Kidney glomerular epithelial cell (primary cell): ENCODE measurements at regions not wholly inside any gene's neighbourhood (a gene's known extent, or its start where the extent isn't known, plus 50 kb on each side); places are given as distances from the start of the nearest gene placed in this dataset.

Experiments used
- DNase-seq: peaks from one replicate; lab custom pipeline; 2025; lab: John Stamatoyannopoulos, UW

GRCh38 chr11:24064309-24064903, 432.4 kb upstream of the LUZP2 start:
- no peak for DNase-seq

DNA sequence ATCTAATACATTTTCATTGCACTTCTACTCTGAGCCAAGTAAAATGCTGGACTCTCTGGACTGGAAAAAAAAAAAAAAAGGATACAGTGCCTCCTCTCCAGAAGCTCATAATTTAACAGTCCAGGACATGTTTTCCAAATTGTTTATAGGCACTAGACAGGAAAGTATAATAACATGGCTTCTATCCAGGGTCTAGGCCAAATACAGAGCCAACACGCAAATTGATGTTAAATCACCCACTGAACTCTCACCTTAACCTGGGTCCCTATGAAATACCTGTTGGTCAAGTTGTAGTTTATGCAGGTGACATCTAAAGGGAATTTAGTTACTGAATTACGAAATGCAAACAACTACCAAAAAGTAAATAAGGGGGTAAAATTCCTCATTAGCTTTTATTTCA, 428.7 kb upstream of the LUZP2 start:
- DNase-seq = no peak

DNA sequence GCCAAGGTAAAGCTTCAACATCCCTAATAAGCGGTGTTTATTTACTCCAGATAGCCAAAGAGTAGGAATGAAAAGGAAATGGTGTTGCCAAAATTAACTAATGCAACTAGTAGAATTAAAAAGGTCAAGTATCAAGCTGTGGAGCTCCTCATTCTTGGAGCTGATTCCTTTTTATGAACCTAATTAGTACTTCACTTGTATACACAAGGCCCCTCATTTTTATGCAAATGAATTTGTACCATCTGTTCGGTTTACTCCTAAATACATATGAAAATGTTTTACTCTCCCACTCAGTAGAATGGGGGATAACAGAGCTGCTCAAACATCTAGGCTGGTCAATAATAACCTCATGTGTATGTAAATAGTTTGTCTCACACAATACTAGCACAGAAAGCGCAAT, 426.4 kb upstream of the LUZP2 start:
- no peak for DNase-seq

DNA sequence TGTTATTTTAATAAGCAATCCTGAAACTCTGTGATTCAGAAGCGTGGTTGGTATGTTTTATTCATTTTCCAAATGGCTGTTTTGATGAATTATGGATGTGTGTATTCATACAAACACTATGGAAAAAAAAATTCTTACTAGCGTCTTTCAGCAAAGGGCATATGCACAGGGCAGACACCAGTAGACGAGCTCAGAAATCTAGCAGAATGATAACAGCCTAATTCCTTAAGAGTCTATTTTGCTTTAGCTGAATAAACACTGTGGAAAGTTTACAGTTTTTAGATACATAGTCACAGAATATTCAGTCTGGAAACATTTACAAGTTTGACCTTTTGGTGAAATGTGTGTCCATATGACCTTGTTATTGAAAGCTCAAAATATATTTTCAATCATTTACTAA, 418.8 kb upstream of the LUZP2 start:
- DNase-seq = no peak

DNA sequence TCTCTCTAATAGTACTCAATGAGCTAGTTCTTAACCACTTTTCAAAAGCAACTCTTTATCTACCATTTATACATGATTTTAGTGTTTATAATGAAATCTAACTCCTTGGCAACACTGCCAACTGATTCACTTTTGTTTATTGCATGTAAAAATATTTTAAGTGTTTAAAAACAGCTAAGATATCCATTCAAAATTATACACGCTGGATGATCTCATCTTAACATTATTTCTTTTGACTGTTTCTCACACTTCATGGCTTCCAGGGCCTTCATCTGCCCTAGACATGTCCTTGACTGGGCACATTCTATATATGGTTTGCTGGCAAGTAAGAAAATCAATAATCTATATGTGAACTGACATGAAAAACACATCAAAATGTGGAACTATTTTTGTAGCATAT, 414.6 kb upstream of the LUZP2 start:
- no peak for DNase-seq

- no peak for DNase-seq
Observed at GRCh38 chr11:24082860-24083259, 414.0 kb upstream of the LUZP2 start.

DNA sequence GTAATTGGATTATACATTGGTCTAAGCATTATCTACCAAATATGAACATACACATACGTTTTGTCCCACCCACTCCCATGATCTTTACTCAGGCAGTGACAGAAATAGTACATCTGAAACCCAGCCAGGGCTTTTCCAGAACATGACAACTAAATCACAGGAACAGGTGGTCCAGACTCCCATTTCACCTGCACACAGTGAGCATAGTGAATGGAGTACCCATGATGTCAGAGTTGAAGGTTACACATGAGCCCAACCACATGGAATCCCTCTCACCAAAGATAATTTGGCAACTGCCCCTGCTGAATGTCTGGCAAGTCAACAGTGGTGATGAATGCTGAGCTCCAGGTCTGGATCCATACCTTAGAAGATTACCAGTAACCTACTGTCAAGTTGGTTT, 411.9 kb upstream of the LUZP2 start:
- no peak for DNase-seq

GRCh38 chr11:24086921-24087320, 409.9 kb upstream of the LUZP2 start:
- DNase-seq = no peak

DNA sequence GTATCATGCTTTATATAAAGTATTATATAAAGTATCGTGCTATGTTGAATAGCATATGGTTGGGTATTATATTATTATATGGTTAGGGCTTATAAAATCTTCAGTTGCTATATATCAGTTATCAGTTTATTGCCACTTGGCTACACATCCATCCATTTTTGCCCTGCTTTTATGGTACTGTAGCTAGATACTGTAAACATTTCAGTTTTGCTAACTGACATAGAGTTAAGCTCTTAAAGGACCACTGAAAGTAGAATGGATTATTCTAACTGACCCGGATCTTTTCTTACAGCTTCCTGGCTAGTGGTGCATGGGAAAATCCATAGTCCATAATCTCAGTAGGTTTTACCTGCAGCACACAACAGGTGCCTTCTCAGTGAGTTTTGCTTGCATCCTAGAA, 405.3 kb upstream of the LUZP2 start:
- no peak for DNase-seq

- DNase-seq = no peak
Observed at GRCh38 chr11:24093375-24093774, 403.5 kb upstream of the LUZP2 start.

DNA sequence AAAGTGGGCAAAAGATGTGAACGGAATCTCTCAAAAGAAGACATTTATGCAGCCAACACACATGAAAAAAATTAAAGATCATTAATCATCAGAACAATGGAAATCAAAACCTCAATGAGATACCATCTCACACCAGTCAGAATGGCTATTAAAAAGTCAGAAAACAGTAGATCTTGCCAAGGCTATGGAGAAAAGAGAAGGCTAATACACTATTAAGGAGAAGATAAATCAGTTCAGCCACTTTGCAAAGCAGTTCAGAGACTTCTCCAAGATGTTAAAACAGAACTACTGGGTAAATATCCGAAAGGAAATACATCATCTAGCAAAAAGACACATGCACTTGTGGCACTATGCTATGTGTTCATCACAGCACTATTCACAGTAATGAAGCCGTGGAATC, 388.2 kb upstream of the LUZP2 start:
- DNase-seq = no peak

DNA sequence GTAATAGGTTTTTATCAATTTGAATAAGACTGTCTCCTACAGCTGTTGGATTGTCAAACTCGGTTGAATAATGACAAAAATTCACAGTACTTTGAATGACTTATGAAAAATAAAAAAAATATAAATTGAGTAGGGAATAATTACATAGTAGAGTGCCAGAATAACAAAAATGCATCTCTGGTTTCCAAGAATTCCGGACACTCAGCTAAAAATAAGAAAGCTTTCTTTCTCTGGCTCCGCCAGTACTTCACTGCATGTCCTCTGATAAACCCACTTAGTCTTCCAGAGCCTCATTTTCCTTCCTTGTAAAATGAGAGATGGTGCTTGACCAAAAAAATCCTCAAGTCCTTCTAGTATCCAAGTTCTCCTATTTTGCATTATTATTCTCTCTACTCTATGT, 374.6 kb upstream of the LUZP2 start:
- DNase-seq = no peak

DNA sequence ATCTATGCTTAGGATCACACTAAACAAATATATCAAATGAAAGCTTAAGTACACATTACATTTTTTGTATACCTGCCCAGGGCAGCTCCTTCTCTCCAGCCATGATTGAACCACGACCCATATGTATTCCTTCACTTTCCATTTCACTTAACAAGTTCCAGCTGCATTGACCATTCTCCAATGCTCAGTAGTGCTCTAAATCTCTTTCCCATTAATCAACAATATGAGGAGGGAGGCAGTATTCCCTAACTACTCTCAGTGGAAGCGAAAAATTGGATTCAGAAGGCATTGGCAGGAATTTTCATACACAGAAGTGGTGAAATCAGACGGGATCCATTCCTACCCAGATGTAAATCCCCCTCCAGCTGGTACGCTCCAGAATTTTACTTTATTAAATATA, 372.0 kb upstream of the LUZP2 start:
- DNase-seq = no peak

DNA sequence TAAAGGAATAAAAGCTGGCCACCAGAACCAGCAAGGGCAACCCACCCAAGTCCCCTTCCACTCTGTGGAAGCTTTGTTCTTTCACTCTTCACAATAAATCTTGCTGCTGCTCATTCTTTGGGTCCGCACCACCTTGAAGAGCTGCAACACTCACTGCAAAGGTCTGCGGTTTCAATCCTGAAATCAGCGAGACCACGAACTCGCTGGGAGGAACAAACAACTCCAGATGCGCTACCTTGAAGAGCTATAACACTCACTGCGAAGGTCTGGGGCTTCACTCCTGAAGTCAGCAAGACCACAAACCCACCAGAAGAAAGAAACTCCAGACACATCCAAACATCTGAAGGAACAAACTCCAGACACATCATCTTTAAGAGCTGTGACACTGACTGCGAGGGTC, 365.2 kb upstream of the LUZP2 start:
- DNase-seq = no peak

GRCh38 chr11:24132471-24132870, 364.4 kb upstream of the LUZP2 start:
- DNase-seq = no peak

DNA sequence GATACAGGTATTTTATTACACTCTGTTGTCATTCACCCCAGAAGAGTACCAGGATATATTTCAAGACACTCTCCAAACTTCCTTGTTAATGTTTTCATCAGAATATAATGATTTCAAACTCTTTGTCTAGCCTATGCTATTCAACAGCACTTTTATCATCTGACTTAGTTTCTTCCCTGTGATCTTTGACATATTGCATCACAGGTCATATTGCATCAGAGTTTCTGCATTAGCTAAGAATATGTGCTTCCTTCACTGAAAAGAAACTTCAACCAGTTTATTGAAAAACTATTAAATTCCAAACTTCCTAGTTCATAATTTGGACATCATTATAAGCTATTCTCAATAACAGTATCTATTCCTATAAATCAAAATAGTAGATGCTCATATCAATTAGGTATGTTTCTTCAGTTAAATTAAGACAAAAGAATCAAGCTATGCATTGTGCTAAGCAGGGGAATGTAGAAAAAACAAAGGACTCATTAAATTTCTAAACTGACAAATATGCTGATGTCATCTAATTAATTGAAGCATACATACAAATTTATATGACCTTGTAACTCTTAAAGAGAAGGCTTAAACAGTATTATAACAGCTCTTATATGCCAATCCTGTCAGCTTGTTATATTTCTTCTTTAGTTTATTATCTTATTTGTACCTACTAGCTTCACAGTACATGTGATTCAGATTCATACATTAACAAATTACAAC, 361.8 kb upstream of the LUZP2 start:
- no peak for DNase-seq

DNA sequence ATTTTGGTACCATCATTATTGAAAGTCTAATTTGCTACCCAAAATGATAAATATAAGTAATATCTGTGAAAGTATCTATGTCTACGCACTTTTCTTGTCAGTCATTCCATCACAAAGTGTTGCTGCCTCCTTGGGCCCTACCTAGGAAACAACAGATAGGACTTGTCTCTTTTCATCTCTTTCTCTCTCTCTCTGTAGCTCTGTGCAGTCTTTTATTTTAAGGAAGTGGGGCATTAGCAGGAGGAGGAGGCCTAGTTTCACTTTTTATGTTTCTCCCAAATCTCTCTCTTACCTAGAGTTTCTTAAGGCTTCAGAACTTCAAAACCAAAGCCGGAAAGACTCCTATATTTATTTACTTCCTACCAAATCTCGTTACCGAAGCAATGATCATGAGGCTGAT, 354.8 kb upstream of the LUZP2 start:
- DNase-seq = no peak

DNA sequence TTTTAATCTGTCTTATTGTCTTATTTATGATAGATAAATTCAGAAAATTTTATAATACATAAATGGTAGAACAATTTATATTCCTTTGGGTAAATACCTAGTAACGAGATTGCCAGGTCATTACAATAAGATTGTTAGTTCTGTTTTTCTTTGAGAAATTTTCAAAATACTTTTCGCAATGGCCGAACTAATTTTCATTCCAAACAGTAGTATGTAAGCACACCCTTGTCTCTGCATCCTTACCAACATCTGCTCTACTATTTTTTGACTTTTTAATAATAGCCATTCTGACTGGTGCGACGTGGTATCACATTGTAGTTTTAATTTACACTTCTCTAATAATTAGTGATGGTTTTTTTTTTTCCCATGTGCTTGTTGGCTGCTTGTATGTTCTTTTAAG, 351.4 kb upstream of the LUZP2 start:
- DNase-seq = no peak

- no peak for DNase-seq
Observed at GRCh38 chr11:24153337-24153736, 343.5 kb upstream of the LUZP2 start.

DNA sequence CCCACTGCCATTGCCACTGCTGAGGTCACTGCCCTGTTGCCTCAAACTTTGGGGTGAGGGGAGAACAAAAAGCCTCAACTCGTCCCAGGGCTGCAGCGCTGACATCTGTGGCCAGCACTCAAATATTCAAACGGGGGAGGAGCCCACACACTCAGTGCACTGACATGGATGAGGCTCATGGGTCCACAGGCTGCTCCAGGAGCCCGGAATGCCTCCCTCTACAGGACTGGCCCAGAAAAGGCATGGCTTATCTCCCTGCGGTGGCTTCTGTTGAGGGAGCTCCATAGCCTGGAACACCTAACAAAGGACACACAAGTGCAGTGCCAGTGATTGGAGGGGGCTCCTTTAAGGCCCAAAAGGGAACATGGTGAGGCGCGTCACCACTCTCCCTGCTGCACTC, 341.1 kb upstream of the LUZP2 start:
- DNase-seq = no peak

- DNase-seq = no peak
Observed at GRCh38 chr11:24157316-24157715, 339.5 kb upstream of the LUZP2 start.

GRCh38 chr11:24161587-24161986, 335.3 kb upstream of the LUZP2 start:
- no peak for DNase-seq

- no peak for DNase-seq
Observed at GRCh38 chr11:24163146-24163545, 333.7 kb upstream of the LUZP2 start.

DNA sequence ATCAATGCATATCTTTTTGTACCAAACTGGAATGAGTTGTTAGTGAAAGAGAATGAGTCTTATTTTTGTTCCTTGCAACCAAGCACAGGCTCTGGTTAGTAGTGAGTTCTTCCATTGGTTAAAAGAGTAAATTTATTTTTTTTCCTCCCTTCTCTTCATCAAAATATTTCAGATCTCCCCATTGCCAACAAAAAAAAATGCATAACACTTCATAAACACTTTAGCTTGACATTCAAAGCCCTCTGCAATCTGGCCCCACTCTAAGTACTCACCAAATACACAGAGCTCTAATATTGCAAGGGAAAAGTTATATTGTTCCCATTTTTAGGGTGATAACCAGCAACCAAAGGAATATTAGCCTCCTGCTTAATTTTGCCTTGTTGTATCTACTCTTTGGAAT, 333.0 kb upstream of the LUZP2 start:
- DNase-seq = no peak
